ENCODE measurements at regions not wholly inside any gene's neighbourhood (a gene's known extent, or its start where the extent isn't known, plus 50 kb on each side); places are given as distances from the start of the nearest gene placed in this dataset.

DNA sequence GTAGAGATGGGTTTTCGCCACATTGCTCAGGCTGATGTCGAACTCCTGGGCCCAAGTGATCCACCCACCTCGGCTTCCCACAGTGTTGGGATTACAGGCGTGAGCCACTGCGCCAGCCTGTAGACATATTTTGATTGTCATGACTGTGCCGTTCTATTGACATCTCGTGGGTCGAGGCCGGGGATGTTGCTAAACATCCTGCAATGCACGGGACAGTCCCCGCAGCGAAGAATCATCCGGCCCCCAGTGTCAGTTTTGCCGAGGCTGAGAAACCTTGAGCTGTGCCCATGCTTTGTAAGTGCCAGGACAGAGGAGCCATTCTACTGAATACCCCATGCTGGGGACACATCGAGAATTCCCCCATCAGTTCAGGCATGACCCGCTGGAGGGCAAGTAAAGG is 69.1 kb upstream of the GSE1 start:
- peaks cover 0 to 11% (median 7%) of the 10 kb centered on the region in 4 donors for H3K9me3 ChIP-seq
- H3K27ac ChIP-seq: no peak overlapping the region
- H3K4me1 ChIP-seq: peaks cover 0 to 22% (median 7%) of the 10 kb centered on the region in 4 donors
- no peaks in the 10 kb centered on the region for H3K36me3 ChIP-seq
- H3K27me3 ChIP-seq: no peaks in the 10 kb centered on the region
- intact Hi-C loops (cut with DNase I; ENCODE audit: low total_unique reads): no loop called here
- H3K4me3 ChIP-seq: no peak overlapping the region
- WGBS, 5 donors: 88 to 95% (median 93%) methylated on average over 16 of the region's 16 CpGs
- no peak for TF ChIP-seq POLR2AphosphoS5 (IDR thresholded peaks at IDR 0.05)
- TF ChIP-seq CTCF (IDR thresholded peaks at IDR 0.05): no peak
- TF ChIP-seq EP300 (IDR thresholded peaks at IDR 0.05): no peak
- TF ChIP-seq POLR2A (IDR thresholded peaks at IDR 0.05): no peak
- DNase-seq: no peak

DNA sequence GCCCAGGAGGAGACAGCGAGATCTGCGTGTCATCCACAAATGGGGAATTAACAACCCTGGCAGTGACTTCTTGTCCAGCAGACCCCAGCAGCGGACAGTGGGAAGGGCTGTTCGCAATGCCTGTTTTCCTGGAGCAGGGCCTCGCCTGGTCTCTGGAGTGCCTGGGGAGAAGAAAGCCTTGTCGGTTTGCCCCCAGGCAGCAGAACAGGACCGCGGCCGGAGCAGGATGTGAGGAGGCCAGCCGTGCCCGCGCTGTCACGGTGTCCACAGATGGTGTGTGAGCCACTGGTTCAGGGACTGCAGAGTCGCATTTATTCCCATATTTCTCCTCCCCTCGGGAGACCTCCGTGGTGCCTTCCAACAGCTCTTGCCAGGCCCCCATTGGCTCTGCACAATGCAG is 68.5 kb upstream of the GSE1 start:
- Histone ChIP-seq H3K4me3 (no peak overlapping the region), H3K36me3 (no peaks in the 10 kb centered on the region), H3K4me1 (peaks cover 0 to 22% (median 7%) of the 10 kb centered on the region in 4 donors), H3K27ac (no peak overlapping the region), H3K27me3 (no peaks in the 10 kb centered on the region), H3K9me3 (peaks cover 0 to 7% (median 5%) of the 10 kb centered on the region in 4 donors)
- TF ChIP-seq EP300 (IDR thresholded peaks at IDR 0.05) (no peak), POLR2A (IDR thresholded peaks at IDR 0.05) (no peak), POLR2AphosphoS5 (IDR thresholded peaks at IDR 0.05) (no peak), CTCF (IDR thresholded peaks at IDR 0.05) (no peak)
- no peak for DNase-seq
- 85 to 88% (median 87%) methylated on average over 5 to 16 of the region's 16 CpGs for WGBS, 5 donors
- intact Hi-C loops (cut with DNase I; ENCODE audit: low total_unique reads): no loop called here

DNA sequence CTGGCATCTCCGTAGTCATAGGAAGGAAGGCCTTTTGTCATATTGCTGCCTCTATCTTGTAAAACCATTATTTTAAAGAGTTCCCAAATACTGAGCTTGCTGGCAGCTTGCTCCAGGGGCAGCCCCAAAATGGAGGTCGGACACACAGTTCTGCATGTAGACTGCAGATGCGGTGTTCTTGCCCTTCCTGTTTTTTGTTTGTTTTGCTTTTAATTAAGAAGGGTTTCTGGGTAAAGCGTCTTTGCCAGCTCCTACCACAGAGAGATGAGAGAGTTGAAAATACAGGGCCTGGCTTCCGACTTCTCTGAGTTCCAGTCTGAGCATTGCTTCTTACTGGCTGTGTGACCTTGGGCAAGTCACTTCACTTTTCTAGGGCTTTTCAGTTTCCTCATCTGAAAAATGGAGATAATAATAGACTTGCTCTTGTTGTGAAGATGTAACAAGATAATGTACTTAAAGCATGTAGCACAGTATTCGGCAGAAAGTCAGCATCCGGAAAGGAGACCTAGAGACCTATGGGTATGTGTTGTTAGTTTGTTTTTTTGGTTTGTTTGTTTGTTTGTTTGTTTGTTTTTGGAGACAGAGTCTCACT is 67.8 kb upstream of the GSE1 start:
- TF ChIP-seq EP300 (IDR thresholded peaks at IDR 0.05): no peak
- intact Hi-C loops (cut with DNase I; ENCODE audit: low total_unique reads): no loop called here

DNA sequence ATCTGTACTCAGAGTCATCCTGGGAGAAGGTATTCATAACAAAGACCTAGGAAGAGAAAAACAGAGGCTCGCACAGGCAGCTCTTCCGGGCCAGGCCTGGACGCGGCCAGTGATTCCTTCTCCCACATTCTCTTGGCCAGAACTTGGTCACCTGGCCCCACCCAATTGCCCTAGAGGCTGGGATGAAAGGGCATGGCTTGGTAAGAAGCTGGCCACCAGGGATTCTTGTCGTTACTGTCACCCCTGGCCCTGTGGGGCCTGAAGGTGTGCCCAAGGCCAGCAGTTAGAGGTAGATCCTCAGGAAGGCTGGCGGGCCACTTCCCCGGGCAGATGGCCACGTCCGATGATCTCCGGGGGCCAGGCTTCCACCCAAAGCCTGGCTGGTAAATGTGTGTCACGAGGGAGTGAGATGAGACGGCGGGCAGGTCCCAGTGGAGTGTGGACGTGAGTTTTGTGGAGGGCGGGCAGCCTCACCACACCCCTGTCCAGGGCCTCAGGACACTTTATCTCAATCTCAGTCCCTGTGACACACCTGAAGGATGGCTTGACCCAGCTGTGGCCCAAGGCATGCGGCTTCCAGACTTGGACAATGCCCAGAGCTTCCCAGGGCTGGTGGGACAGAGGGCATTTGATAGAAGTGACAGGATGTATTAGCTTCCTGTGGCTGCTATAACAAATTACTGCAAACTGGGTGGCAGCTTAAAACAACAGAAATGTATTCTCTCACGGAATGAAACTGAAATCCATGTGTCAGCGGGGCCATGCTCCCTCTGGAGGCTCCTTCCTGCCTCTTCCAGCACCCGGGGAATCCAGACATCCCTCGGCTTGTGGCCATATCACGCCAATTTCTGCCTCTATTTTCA is 66.3 kb upstream of the GSE1 start:
- no peak for DNase-seq
- TF ChIP-seq POLR2A (IDR thresholded peaks at IDR 0.05) (no peak), CTCF (IDR thresholded peaks at IDR 0.05) (no peak), EP300 (IDR thresholded peaks at IDR 0.05) (no peak), POLR2AphosphoS5 (IDR thresholded peaks at IDR 0.05) (no peak)
- intact Hi-C loops (cut with DNase I; ENCODE audit: low total_unique reads): no loop called here
- H3K4me3 ChIP-seq: no peak overlapping the region
- no peaks in the 10 kb centered on the region for H3K9me3 ChIP-seq
- no peak overlapping the region for H3K27ac ChIP-seq
- H3K36me3 ChIP-seq: no peaks in the 10 kb centered on the region
- H3K4me1 ChIP-seq: peaks cover 0 to 32% (median 17%) of the 10 kb centered on the region in 4 donors
- 87 to 91% (median 90%) methylated on average over 11 to 21 of the region's 21 CpGs for WGBS, 5 donors
- no peaks in the 10 kb centered on the region for H3K27me3 ChIP-seq

More for the DNA sequence above, 67.8 kb upstream of the GSE1 start:
- Histone ChIP-seq H3K9me3 (peaks cover 0 to under 1% (median 0%) of the 10 kb centered on the region in 4 donors), H3K4me3 (no peak overlapping the region), H3K27me3 (no peaks in the 10 kb centered on the region), H3K4me1 (peaks cover 0 to 29% (median 10%) of the 10 kb centered on the region in 4 donors), H3K27ac (no peak overlapping the region), H3K36me3 (no peaks in the 10 kb centered on the region)
- DNase-seq: no peak
- WGBS, 5 donors: 79 to 92% (median 85%) methylated on average over 7 of the region's 7 CpGs
